ENCODE measurements at regions not wholly inside any gene's neighbourhood (a gene's known extent, or its start where the extent isn't known, plus 50 kb on each side); places are given as distances from the start of the nearest gene placed in this dataset.

GRCh38 chrX:443536-444210 is 57.0 kb upstream of the PPP2R3B start:
- intact Hi-C loops (cut with micrococcal nuclease; ENCODE audit: unreplicated experiment): no loop called here
- H3K9me3 Mint-ChIP-seq (ENCODE audit: low read depth, unreplicated experiment): peaks cover 10% of the 10 kb centered on the region
- H3K36me3 Mint-ChIP-seq (ENCODE audit: insufficient read depth, unreplicated experiment): no peaks in the 10 kb centered on the region
- TF ChIP-seq CTCF (IDR thresholded peaks at IDR 0.05; ENCODE audit: unreplicated experiment): no peak
- no peak overlapping the region for H3K27ac Mint-ChIP-seq (ENCODE audit: unreplicated experiment)
- H3K27me3 Mint-ChIP-seq (ENCODE audit: unreplicated experiment): peaks cover 32% of the 10 kb centered on the region
- DNase-seq: no peak
- H3K4me1 Mint-ChIP-seq (ENCODE audit: low read depth, unreplicated experiment): no peaks in the 10 kb centered on the region
- BruUV-seq (replicated peaks): no TSS peak
- H3K4me3 Mint-ChIP-seq (ENCODE audit: low read depth, unreplicated experiment): no peak overlapping the region
- CTCF ChIA-PET: no interaction called here

GRCh38 chrX:444305-444704 is 57.6 kb upstream of the PPP2R3B start:
- no peak for DNase-seq
- peaks cover 30% of the 10 kb centered on the region for H3K27me3 Mint-ChIP-seq (ENCODE audit: unreplicated experiment)
- no peaks in the 10 kb centered on the region for H3K36me3 Mint-ChIP-seq (ENCODE audit: insufficient read depth, unreplicated experiment)
- intact Hi-C loops (cut with micrococcal nuclease; ENCODE audit: unreplicated experiment): no loop called here
- H3K27ac Mint-ChIP-seq (ENCODE audit: unreplicated experiment): no peak overlapping the region
- H3K4me3 Mint-ChIP-seq (ENCODE audit: low read depth, unreplicated experiment): no peak overlapping the region
- TF ChIP-seq CTCF (IDR thresholded peaks at IDR 0.05; ENCODE audit: unreplicated experiment): no peak
- peaks cover 10% of the 10 kb centered on the region for H3K9me3 Mint-ChIP-seq (ENCODE audit: low read depth, unreplicated experiment)
- CTCF ChIA-PET: no interaction called here
- no peaks in the 10 kb centered on the region for H3K4me1 Mint-ChIP-seq (ENCODE audit: low read depth, unreplicated experiment)
- no TSS peak for BruUV-seq (replicated peaks)

GRCh38 chrX:445727-446126 is 59.0 kb upstream of the PPP2R3B start:
- CTCF ChIA-PET: no interaction called here
- Mint-ChIP-seq H3K27ac (ENCODE audit: unreplicated experiment) (no peak overlapping the region), H3K4me1 (ENCODE audit: low read depth, unreplicated experiment) (no peaks in the 10 kb centered on the region), H3K27me3 (ENCODE audit: unreplicated experiment) (peaks cover 19% of the 10 kb centered on the region), H3K4me3 (ENCODE audit: low read depth, unreplicated experiment) (no peak overlapping the region), H3K36me3 (ENCODE audit: insufficient read depth, unreplicated experiment) (no peaks in the 10 kb centered on the region), H3K9me3 (ENCODE audit: low read depth, unreplicated experiment) (peaks cover under 1% of the 10 kb centered on the region)
- DNase-seq: no peak
- intact Hi-C loops (cut with micrococcal nuclease; ENCODE audit: unreplicated experiment): no loop called here
- no peak for TF ChIP-seq CTCF (IDR thresholded peaks at IDR 0.05; ENCODE audit: unreplicated experiment)
- no TSS peak for BruUV-seq (replicated peaks)

- BruUV-seq (replicated peaks): no TSS peak
Observed at GRCh38 chrX:446245-446644, 59.5 kb upstream of the PPP2R3B start.

More at GRCh38 chrX:446245-446644, 59.5 kb upstream of the PPP2R3B start:
- Mint-ChIP-seq H3K36me3 (ENCODE audit: insufficient read depth, unreplicated experiment) (no peaks in the 10 kb centered on the region), H3K4me1 (ENCODE audit: low read depth, unreplicated experiment) (no peaks in the 10 kb centered on the region), H3K4me3 (ENCODE audit: low read depth, unreplicated experiment) (no peak overlapping the region), H3K27me3 (ENCODE audit: unreplicated experiment) (peaks cover 19% of the 10 kb centered on the region), H3K9me3 (ENCODE audit: low read depth, unreplicated experiment) (no peaks in the 10 kb centered on the region), H3K27ac (ENCODE audit: unreplicated experiment) (no peak overlapping the region)
- DNase-seq: no peak
- intact Hi-C loops (cut with micrococcal nuclease; ENCODE audit: unreplicated experiment): no loop called here
- no peak for TF ChIP-seq CTCF (IDR thresholded peaks at IDR 0.05; ENCODE audit: unreplicated experiment)
- CTCF ChIA-PET: no interaction called here
